T-helper 2 cell treated with Interferon-gamma antibody and Interleukin-4, amounts not matched to agents 5 μg/mL and 100 μg/mL, for 36 hours (primary cell): ENCODE measurements at regions not wholly inside any gene's neighbourhood (a gene's known extent, or its start where the extent isn't known, plus 50 kb on each side); places are given as distances from the start of the nearest gene placed in this dataset.
A peak's percentile ranks its signal among the peaks of the same experiment; 100 is the strongest.

ENCODE experiments used
- DNase-seq: peaks from one replicate; pipeline ENCODE4 v3.0.0; 2021; ENCODE audit warnings: low spot score
- H3K27ac Mint-ChIP-seq: one replicate; pipeline ENCODE4 v1.8.0; 2021; ENCODE audit warnings: mild to moderate bottlenecking, mixed read lengths
- H3K27me3 Mint-ChIP-seq: one replicate; pipeline ENCODE4 v1.8.0; 2021; ENCODE audit warnings: low read depth, mixed read lengths
- H3K36me3 Mint-ChIP-seq: one replicate; pipeline ENCODE4 v1.8.0; 2021; ENCODE audit warnings: low read depth, mixed read lengths
- H3K4me1 Mint-ChIP-seq: one replicate; pipeline ENCODE4 v1.8.0; 2021; ENCODE audit warnings: low read depth, mixed read lengths
- H3K4me3 Mint-ChIP-seq: one replicate; pipeline ENCODE4 v1.8.0; 2022; ENCODE audit warnings: mild to moderate bottlenecking, moderate library complexity, mixed read lengths
- H3K9me3 Mint-ChIP-seq: one replicate; pipeline ENCODE4 v1.8.0; 2021; ENCODE audit warnings: mixed read lengths

DNA sequence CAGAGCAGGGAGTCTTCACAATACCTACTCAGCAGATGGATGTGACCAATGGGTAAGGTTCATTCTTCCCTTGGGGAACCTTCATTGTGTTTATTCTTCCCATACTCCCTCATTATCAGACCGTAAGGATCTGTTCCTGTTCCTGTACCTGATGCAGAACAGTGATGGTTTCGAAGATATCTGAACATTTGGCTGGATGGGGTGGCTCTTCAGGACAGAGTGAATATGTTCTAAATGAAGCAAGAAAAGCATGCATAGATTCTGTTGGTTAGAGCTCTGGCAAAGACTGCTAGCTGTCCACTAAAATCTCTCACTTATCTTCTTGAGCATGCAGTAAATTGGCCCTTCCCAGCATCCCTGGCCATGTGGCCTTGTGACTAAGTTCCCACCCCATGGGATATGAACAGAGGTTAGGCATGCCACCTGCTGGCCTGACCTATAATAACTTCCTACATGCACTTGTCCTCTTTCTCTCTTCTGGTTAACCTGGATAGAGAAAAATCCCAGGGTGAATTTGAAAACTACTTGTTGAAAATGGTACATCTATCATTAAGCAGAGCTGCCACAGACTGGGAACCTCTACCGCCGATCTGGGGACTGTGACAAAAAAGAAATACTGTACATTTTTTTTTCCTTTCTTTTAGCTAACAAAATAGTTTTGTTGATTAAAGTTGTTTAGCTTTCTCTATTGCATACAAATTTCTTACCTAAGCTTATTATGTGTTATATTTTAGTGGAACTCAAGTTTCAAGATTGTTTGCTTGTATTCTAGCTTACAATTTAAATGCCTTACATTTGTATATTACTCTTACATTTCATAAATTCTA is 60.0 kb upstream of the BANK1 start:
- Mint-ChIP-seq H3K36me3 (no peaks in the 10 kb centered on the region), H3K9me3 (no peaks in the 10 kb centered on the region), H3K4me3 (no peak overlapping the region), H3K27me3 (peaks cover 11% of the 10 kb centered on the region), H3K27ac (no peak overlapping the region), H3K4me1 (no peaks in the 10 kb centered on the region)
- peak; percentile 14 for DNase-seq

DNA sequence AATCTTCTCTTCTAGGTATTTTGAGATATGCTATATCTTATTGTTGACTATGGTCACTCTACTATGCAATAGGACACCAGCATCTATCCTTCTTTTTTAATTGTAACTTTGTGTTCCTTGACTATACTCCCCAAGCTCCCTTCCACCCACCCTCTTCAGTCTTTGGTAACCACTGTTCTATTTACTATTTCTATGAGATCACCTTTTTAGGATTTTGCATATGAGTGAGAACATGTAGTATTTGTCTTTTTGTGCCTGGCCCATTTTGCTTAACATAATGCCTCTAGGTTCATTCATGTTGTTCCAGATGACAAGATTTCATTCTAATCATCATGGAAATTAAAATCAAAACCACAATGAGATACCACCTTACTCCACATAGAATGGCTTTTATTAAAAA is 63.3 kb upstream of the BANK1 start:
- H3K36me3 Mint-ChIP-seq: no peaks in the 10 kb centered on the region
- H3K27me3 Mint-ChIP-seq: peaks cover 4% of the 10 kb centered on the region
- no peak overlapping the region for H3K4me3 Mint-ChIP-seq
- H3K9me3 Mint-ChIP-seq: no peaks in the 10 kb centered on the region
- no peak overlapping the region for H3K27ac Mint-ChIP-seq
- no peaks in the 10 kb centered on the region for H3K4me1 Mint-ChIP-seq
- no peak for DNase-seq

DNA sequence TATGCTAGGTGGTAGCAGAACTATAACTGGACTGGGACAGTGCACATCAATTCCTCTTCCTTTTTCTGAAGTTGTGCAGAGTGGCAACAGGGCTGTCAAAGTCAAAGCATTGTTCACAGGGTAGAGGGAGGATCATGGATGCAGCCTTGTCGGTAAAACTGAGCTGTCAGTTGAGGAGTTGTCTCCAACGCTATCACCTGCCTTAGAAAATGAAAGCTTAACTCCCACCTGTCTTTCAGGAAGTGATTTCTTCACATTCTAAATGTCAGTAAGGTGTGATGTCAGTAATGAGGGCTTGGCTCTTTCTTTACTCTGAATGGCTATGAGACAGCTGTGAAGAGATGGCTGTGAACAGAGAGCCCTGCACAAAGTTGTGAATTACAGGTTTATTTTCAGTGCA is 66.4 kb upstream of the BANK1 start:
- Mint-ChIP-seq H3K4me3 (no peak overlapping the region), H3K27ac (no peak overlapping the region), H3K9me3 (no peaks in the 10 kb centered on the region), H3K36me3 (no peaks in the 10 kb centered on the region), H3K27me3 (no peaks in the 10 kb centered on the region), H3K4me1 (no peaks in the 10 kb centered on the region)
- no peak for DNase-seq

DNA sequence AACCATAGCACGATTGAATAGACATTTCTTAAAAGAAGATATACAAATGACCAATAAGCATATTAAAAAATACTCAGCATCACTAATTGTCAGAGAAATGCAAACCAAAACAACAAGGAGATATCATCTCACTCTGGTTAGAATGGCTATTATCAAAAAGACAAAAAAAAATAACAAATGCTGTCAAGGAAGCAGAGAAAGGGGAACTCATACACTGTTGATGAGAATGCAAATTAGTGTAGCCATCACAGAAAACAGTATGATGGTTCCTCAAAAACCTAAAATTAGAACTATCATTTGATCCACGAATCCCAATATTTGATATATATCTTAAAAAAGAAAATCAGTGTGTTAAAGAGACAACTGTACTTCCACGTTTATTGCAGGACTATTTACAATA is 71.7 kb upstream of the BANK1 start:
- no peak for DNase-seq
- Mint-ChIP-seq H3K4me1 (no peaks in the 10 kb centered on the region), H3K27ac (no peak overlapping the region), H3K36me3 (no peaks in the 10 kb centered on the region), H3K4me3 (no peak overlapping the region), H3K9me3 (peaks cover 7% of the 10 kb centered on the region), H3K27me3 (no peaks in the 10 kb centered on the region)

DNA sequence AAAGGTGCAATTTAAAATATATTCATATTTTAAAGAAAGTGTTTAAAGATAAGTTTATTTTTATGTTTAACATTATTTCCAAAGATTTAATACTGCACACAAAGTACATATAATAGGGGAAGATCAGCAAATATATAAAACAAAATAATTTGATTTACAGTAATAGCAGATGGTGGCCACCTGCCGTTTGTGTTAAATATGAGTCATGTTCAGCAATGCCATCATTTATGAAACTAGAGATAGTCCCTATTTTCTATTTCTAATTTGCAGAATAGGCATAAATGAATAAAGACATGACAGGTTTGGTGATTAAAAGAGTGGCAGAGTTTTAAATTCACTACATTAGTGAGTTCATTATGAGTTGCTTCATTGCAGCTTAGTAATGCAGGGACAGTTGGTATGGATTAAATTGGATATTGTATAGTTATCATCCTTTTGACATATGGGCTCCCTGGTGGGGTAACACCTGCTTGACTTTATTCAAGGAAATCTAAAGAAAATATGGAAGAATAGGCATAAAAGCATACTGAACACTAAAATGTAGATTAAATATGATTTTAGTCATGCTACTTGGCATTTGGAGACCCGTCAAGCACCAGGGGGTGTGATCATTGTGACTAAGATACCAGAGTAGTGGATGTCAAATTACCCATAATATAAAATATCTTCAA is 78.8 kb upstream of the BANK1 start:
- H3K27ac Mint-ChIP-seq: no peak overlapping the region
- H3K4me1 Mint-ChIP-seq: no peaks in the 10 kb centered on the region
- no peaks in the 10 kb centered on the region for H3K36me3 Mint-ChIP-seq
- H3K9me3 Mint-ChIP-seq: peaks cover 9% of the 10 kb centered on the region
- H3K27me3 Mint-ChIP-seq: no peaks in the 10 kb centered on the region
- no peak overlapping the region for H3K4me3 Mint-ChIP-seq
- DNase-seq: no peak

DNA sequence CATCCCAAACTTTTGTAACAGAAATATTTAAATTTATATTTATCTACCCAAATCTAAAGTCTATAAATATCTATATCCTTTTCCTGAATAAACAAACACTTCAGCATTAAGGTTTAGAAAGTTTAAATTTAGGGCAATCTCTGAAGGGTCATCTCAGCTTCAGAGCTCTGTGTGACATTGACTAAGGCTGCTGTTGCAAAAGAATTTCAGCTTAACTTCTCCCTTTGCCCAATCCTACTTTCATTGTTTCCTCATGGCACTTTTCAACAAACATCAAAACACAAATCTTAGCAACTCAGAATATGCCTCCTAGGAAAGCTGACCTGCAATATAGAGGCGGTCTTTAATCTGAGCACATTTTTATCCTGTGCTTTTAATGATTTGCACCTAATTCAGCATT is 79.7 kb upstream of the BANK1 start:
- no peak overlapping the region for H3K4me3 Mint-ChIP-seq
- no peaks in the 10 kb centered on the region for H3K27me3 Mint-ChIP-seq
- H3K4me1 Mint-ChIP-seq: no peaks in the 10 kb centered on the region
- H3K27ac Mint-ChIP-seq: no peak overlapping the region
- DNase-seq: no peak
- H3K36me3 Mint-ChIP-seq: no peaks in the 10 kb centered on the region
- peaks cover 13% of the 10 kb centered on the region for H3K9me3 Mint-ChIP-seq

DNA sequence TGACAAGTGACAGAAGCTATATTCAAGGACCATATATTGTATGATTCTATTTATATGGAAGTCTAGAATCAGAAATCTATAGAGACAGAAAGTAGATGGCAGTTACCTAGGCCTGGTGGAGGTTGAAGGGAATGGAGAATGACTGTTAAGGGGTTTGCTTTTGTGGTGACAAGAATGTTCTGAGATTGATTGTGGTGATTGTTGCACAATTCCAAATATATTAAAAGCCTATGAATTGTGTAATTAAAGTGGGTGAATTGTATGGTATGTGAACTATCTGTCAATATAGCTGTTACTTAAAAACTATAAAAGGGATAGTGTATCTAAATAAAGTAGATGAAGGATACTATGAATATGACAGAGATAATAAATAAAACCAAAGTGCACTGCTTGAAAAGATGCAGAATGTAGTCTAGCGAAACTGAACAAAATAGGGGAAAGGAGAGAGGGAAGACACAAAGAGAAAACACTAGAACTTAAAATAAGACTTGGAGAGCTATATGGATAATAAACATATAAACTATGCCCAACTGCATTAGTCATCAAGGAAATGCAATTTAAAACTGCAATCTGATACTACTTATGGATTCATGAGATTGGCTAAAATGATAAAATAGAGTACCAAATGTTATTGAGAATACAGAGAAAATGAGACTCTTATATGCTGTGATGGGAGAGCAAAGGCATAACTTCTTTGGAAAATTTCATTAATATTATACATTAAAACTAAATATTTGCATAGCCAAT is 82.1 kb upstream of the BANK1 start:
- H3K4me1 Mint-ChIP-seq: no peaks in the 10 kb centered on the region
- DNase-seq: no peak
- H3K27me3 Mint-ChIP-seq: no peaks in the 10 kb centered on the region
- H3K27ac Mint-ChIP-seq: no peak overlapping the region
- no peaks in the 10 kb centered on the region for H3K36me3 Mint-ChIP-seq
- peaks cover 6% of the 10 kb centered on the region for H3K9me3 Mint-ChIP-seq
- H3K4me3 Mint-ChIP-seq: no peak overlapping the region

DNA sequence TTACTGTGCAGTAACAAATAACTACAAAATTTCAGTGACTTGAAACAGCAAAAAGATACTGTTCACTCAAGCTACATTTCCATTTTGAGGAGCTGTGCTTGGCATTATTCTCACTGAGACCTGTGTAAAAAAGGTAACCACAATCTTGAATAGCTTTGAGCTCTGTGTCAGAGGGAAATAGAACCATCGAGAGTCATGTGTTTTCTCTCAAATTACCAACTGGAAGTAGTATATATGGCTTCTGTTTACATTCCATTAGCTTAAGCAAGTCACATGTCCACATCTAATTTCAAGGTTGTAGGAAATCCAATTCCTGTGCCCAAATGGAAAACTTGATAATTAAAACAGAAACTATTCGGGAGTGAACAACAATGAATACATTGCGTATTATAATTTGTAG is 82.9 kb upstream of the BANK1 start:
- Mint-ChIP-seq H3K4me1 (no peaks in the 10 kb centered on the region), H3K27ac (no peak overlapping the region), H3K4me3 (no peak overlapping the region), H3K36me3 (no peaks in the 10 kb centered on the region), H3K9me3 (peaks cover 6% of the 10 kb centered on the region), H3K27me3 (no peaks in the 10 kb centered on the region)
- DNase-seq: no peak

DNA sequence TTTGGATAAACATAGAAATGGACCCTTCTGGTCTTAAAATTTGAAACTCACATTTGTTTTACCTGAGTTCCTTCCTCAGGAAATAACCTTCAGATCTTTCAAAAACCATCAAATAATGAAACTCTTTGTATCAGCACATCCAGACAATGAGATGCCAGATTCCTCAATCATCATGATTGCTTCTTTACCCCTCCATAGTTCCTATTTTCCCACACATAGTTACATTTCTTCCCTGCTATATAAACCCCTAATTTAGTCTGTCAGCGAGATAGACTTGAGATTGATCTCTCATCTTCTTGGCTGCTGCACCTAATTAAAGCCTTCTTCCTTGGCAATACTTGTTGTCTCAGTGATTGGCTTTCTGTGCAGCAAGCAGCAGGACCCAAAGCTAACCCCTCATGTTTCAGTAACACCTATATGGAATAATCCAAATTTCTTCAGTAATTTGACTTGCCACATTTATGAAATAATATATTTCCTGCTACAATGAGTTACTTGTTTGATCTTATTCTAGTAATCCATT is 83.9 kb upstream of the BANK1 start:
- Mint-ChIP-seq H3K9me3 (peaks cover 6% of the 10 kb centered on the region), H3K4me3 (no peak overlapping the region), H3K4me1 (no peaks in the 10 kb centered on the region), H3K27ac (no peak overlapping the region), H3K36me3 (no peaks in the 10 kb centered on the region), H3K27me3 (no peaks in the 10 kb centered on the region)
- no peak for DNase-seq

DNA sequence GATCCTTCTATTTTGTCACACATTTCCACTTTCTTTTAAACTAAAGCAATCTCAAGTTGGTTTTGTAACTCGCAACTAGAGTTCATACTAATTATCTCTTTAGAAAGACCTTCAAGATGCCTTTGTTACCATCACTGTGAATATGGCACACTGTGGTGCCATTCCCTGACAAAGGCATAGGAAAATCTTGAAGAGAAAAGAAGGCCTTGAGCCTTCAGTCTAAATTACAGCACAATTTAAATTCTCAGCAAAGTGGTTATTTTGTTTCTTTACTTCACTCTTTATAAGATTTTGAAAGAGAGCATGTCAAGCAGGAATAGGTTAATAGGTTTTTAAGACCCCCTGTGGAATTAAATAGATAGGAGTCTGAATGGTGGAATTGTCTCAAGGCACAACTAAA is 89.0 kb upstream of the BANK1 start:
- Mint-ChIP-seq H3K36me3 (no peaks in the 10 kb centered on the region), H3K9me3 (peaks cover 3% of the 10 kb centered on the region), H3K4me1 (no peaks in the 10 kb centered on the region), H3K27ac (no peak overlapping the region), H3K27me3 (peaks cover 2% of the 10 kb centered on the region), H3K4me3 (no peak overlapping the region)
- no peak for DNase-seq

DNA sequence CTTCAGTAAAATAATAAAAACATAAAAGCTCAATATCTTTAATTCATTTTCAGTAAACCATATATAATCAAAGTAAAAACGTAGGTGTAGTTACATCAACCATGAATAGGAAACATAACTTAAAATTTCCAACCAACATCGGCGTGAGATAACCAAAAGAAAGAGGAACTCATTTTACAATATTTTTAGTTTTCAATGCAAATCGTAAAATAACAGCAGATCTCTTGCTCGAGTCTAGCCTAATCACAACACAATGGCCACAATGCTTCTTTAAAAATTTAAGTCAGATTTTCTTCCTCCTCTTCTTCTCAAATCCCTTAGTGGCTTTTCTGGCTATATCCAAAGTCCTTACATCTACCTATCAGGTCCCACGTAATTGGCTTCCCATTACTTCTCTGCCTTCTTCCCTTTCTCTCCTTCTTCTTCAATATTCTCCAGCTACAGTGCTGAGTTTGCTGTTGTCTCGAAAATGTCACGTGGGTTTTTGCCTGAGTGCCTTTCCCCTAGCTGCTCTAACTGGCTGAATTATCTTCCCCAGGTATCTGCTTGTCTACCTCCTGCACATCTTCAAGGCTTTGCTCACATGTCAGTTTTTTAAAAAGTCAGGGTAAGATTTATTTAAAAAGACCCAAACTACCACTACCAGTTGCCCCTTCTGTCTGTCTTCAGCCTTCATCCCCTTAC is 90.9 kb upstream of the BANK1 start:
- Mint-ChIP-seq H3K9me3 (no peaks in the 10 kb centered on the region), H3K4me1 (no peaks in the 10 kb centered on the region), H3K27ac (no peak overlapping the region), H3K4me3 (no peak overlapping the region), H3K36me3 (no peaks in the 10 kb centered on the region), H3K27me3 (peaks cover 2% of the 10 kb centered on the region)
- DNase-seq: no peak

DNA sequence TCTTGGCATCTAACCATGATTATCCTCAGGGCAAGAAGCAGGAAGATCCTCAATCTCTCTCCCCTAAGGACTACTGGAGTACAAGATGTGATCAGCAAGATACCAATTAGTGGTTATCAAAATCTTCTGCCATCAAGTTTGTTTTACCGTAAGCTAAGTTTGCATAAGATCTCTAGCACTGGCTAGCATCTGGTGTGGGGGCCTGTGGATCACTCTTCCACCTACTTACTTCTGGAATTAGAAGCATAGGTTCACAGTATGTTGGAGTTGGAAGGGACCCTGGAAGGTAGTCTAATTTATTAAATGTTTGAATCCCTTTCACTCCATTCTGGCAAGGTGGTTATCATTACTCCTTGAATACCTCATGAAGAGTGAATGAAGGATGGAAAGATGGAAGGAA is 93.3 kb upstream of the BANK1 start:
- Mint-ChIP-seq H3K36me3 (no peaks in the 10 kb centered on the region), H3K9me3 (no peaks in the 10 kb centered on the region), H3K27me3 (peaks cover 2% of the 10 kb centered on the region), H3K27ac (no peak overlapping the region), H3K4me3 (no peak overlapping the region), H3K4me1 (no peaks in the 10 kb centered on the region)
- no peak for DNase-seq

DNA sequence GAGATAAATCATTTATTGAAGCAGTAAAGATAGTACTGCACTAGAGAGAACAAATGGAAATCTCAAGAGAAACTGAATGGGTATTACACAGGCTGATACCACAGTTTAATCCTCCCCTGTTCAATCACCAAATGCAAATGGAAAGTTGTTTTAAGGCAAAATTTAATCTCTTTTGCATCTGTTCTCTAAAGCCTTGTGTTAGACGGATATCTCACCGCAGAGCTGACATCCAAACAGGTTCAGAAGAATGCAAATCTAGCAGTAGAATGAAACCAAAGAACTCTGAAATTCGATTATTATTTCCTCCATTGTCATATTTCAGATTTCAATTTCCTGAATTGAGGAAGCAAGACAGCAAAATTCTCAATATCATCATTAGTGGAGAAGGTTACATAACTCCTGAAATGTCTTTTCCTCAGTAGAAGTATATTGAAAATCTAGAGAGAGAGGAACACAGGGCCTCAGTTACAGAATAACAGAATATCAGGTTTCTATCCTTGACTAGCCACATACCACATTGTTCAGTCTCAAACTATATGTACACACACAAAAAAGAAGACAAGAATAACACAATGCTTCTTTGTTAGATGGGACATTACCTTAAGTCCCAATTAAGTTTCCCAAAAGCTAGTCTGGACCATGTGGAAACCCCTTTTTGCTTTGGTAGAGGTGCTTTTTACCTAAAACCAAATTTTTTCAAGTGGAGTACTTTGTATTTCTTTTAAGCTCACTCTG is 94.1 kb upstream of the BANK1 start:
- DNase-seq: no peak
- H3K9me3 Mint-ChIP-seq: no peaks in the 10 kb centered on the region
- H3K4me3 Mint-ChIP-seq: no peak overlapping the region
- peaks cover 2% of the 10 kb centered on the region for H3K27me3 Mint-ChIP-seq
- no peaks in the 10 kb centered on the region for H3K4me1 Mint-ChIP-seq
- H3K36me3 Mint-ChIP-seq: no peaks in the 10 kb centered on the region
- H3K27ac Mint-ChIP-seq: no peak overlapping the region
